Adrenal gland (tissue), 9 donors: ENCODE measurements at regions not wholly inside any gene's neighbourhood (a gene's known extent, or its start where the extent isn't known, plus 50 kb on each side); places are given as distances from the start of the nearest gene placed in this dataset.

Experiments used
- DNase-seq, 7 donors: peaks; one replicate each; pipeline ENCODE4 v3.0.0-alpha.2; 2019 to 2020
- H3K27ac ChIP-seq, 5 donors: fragments of 200-600 bp; sonication (generic) in 4 of 5; 1 replicate in 3 of 5; 2 replicates in 2 of 5; pipeline versions ENCODE4 v1.5.1 to v1.8.0; 2016 to 2020; ENCODE audit warnings: mild to moderate bottlenecking in 1 of 5
- H3K27me3 ChIP-seq: fragments of 200-600 bp; 2 replicates; pipeline ENCODE4 v1.8.0; 2021
- H3K36me3 ChIP-seq, 2 donors: fragments of 200-600 bp; replicated peaks in 1 of 2; 1 replicate in 1 of 2; 2 replicates in 1 of 2; pipeline versions ENCODE4 v1.5.1 to v1.8.0; 2018 to 2022
- H3K4me1 ChIP-seq, 2 donors: fragments of 200-600 bp; replicated peaks in 1 of 2; 1 replicate in 1 of 2; 2 replicates in 1 of 2; pipeline versions ENCODE4 v1.5.1 to v1.8.0; 2018 to 2021
- H3K4me3 ChIP-seq, 4 donors: fragments of 200-600 bp; sonication (generic) in 3 of 4; one replicate each; pipeline ENCODE4 v1.5.1; 2016 to 2018
- H3K9me3 ChIP-seq, 3 donors: fragments of 200-600 bp; sonication (generic) in 1 of 3; replicated peaks in 1 of 3; 1 replicate in 2 of 3; 2 replicates in 1 of 3; pipeline versions ENCODE4 v1.5.1 to v1.8.0; 2016 to 2021
- CTCF ChIP-seq, 6 experiments: fragments of 450-650 bp in 4 of 6; fragments of 200-600 bp in 2 of 6; sonication (generic) in 1 of 6; IDR thresholded peaks; 1 replicate in 5 of 6; 2 replicates in 1 of 6; pipeline versions ENCODE4 v1.5.1 to v1.8.0; 2016 to 2021; ENCODE audit warnings: antibody characterized with exemption in 6 of 6, mild to moderate bottlenecking in 2 of 6, moderate library complexity in 1 of 6
- POLR2A ChIP-seq, 2 donors: fragments of 450-650 bp; IDR thresholded peaks; one replicate each; pipeline ENCODE4 v1.6.1; 2017; ENCODE audit warnings: antibody characterized with exemption in 2 of 2, mild to moderate bottlenecking in 2 of 2, moderate library complexity in 1 of 2
- WGBS, 4 donors: extraction: QIAGEN DNeasy Blood & Tissue Kit in 2 of 4; methylation state at CpG; one replicate each; pipeline versions ENCODE4 v1.1.5 to v1.1.7; 2013 to 2017; 5-methylcytosine and 5-hydroxymethylcytosine counted together
- intact Hi-C, 2 donors: fragments of 100-400 bp; cut with DNase I; formaldehyde crosslinking; loops; one replicate each; pipeline versions ENCODE4 v1.14.1 to v1.15.0; 2022 to 2023
- donor health status: healthy with polysubstance abuse.
- donor health status: Bipolar disorder and iron deficiency.
- donor health status: DM: yes; HTN: yes; CAD: no.
- donor health status: DM: no; HTN: no; CAD: no.
- donor health status: DM: no; HTN: no; CAD: no.

DNA sequence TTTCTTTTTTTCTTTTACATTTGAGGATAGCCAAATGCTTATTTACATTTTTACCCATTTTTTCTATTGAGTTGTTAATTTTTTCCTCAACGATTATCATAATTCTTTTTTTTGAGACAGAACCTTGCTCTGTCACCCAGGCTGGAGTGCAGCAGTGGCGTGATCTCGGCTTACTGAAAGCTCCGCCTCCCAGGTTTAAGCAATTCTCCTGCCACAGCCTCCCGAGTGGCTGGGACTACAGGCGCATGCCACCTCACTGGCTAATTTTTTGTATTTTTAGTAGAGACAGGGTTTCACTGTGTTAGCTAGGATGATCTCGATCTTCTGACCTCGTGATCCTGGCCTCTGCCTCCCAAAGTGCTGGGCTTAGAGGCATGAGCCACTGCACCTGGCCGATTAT lies 208.7 kb downstream of the LIG4 start:
- H3K36me3 ChIP-seq: no peaks in the 10 kb centered on the region
- H3K4me3 ChIP-seq: no peak overlapping the region
- WGBS, 4 donors: 79 to 84% (median 82%) methylated on average over 9 of the region's 9 CpGs
- no peak for DNase-seq
- H3K27me3 ChIP-seq: no peaks in the 10 kb centered on the region
- intact Hi-C loops: no loop called here
- TF ChIP-seq POLR2A (IDR thresholded peaks at IDR 0.05) (no peak), CTCF (IDR thresholded peaks at IDR 0.05) (no peak)
- H3K27ac ChIP-seq: no peak overlapping the region
- no peaks in the 10 kb centered on the region for H3K4me1 ChIP-seq
- H3K9me3 ChIP-seq: no peaks in the 10 kb centered on the region

DNA sequence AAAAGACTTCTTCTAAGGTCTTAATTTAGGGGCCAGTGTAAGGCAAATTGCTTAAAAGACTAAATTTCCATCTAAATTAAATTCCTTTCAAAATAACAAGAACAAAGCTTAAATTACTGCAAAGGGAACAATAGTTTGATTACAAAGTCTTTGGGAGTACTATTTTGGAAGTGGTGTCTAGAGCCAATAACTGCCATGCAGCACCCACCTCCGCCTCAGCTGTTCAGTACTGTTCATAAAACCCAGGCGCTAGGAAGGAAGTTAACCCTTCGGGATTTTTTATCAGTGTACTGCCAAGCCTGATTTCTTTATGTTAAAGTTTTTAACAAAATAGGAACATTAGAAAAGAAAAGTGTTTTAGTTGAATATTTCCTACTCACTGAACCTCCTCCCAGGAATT lies 210.1 kb downstream of the LIG4 start:
- H3K9me3 ChIP-seq: no peaks in the 10 kb centered on the region
- no peaks in the 10 kb centered on the region for H3K36me3 ChIP-seq
- no peak overlapping the region for H3K4me3 ChIP-seq
- no peaks in the 10 kb centered on the region for H3K27me3 ChIP-seq
- no peak overlapping the region for H3K27ac ChIP-seq
- 55 to 68% (median 63%) methylated on average over 3 of the region's 3 CpGs for WGBS, 4 donors
- TF ChIP-seq POLR2A (IDR thresholded peaks at IDR 0.05): no peak
- TF ChIP-seq CTCF (IDR thresholded peaks at IDR 0.05): no peak
- H3K4me1 ChIP-seq: no peaks in the 10 kb centered on the region
- DNase-seq: no peak
- intact Hi-C loops: no loop called here

- Histone ChIP-seq H3K4me3 (no peak overlapping the region), H3K27ac (no peak overlapping the region), H3K36me3 (no peaks in the 10 kb centered on the region), H3K9me3 (no peaks in the 10 kb centered on the region), H3K4me1 (no peaks in the 10 kb centered on the region), H3K27me3 (no peaks in the 10 kb centered on the region)
- TF ChIP-seq POLR2A (IDR thresholded peaks at IDR 0.05): no peak
- TF ChIP-seq CTCF (IDR thresholded peaks at IDR 0.05): no peak
- WGBS, 4 donors: 51 to 91% (median 64%) methylated on average over 3 of the region's 3 CpGs
- DNase-seq: no peak
- intact Hi-C loops: no loop called here
These were observed 211.7 kb downstream of the LIG4 start for GRCh38 chr13:108003626-108004025.

GRCh38 chr13:108000998-108001397 lies 214.3 kb downstream of the LIG4 start:
- Histone ChIP-seq H3K36me3 (no peaks in the 10 kb centered on the region), H3K4me3 (no peak overlapping the region), H3K27ac (no peak overlapping the region), H3K9me3 (no peaks in the 10 kb centered on the region), H3K4me1 (no peaks in the 10 kb centered on the region), H3K27me3 (no peaks in the 10 kb centered on the region)
- TF ChIP-seq POLR2A (IDR thresholded peaks at IDR 0.05) (no peak), CTCF (IDR thresholded peaks at IDR 0.05) (no peak)
- no peak for DNase-seq
- intact Hi-C loops: no loop called here
- WGBS, 4 donors: 71 to 90% (median 81%) methylated on average over 3 of the region's 3 CpGs
